Stimulated activated naive CD4-positive, alpha-beta T cell (primary cell): ENCODE measurements at regions not wholly inside any gene's neighbourhood (a gene's known extent, or its start where the extent isn't known, plus 50 kb on each side); places are given as distances from the start of the nearest gene placed in this dataset.
"Not testable (repeated sequence)": the region's sequence is repeated elsewhere in the genome, so short reads cannot be mapped to it uniquely, and the experiment has no call there.

Source experiments
- DNase-seq, 6 experiments: peaks; one replicate each; lab custom pipeline; 2025; lab: John Stamatoyannopoulos, UW

- DNase-seq = no peak
Observed at GRCh38 chr14:52202151-52202550, 65.3 kb upstream of the PTGDR start.

GRCh38 chr14:52190337-52190931, 77.1 kb upstream of the PTGDR start:
- DNase-seq = no peak

GRCh38 chr14:52189325-52189724, 78.2 kb upstream of the PTGDR start:
- DNase-seq = no peak

GRCh38 chr14:52188381-52188780, 79.1 kb upstream of the PTGDR start:
- DNase-seq = no peak

- no peak for DNase-seq
Observed at GRCh38 chr14:52185178-52185577, 82.3 kb upstream of the PTGDR start.

- no peak for DNase-seq
Observed at GRCh38 chr14:52182853-52183252, 84.6 kb upstream of the PTGDR start.

GRCh38 chr14:52179141-52179790, 88.2 kb upstream of the PTGDR start:
- no peak for DNase-seq

- peak in 2 of 6 experiments; percentile 2 to 11 for DNase-seq
Observed at GRCh38 chr14:52175982-52176502, 91.5 kb upstream of the PTGDR start.

GRCh38 chr14:52171932-52172331, 95.6 kb upstream of the PTGDR start:
- DNase-seq = not testable (repeated sequence)

GRCh38 chr14:52166822-52167221, 98.0 kb upstream of the NID2 start:
- DNase-seq = no peak

GRCh38 chr14:52155651-52156213, 86.9 kb upstream of the NID2 start:
- no peak for DNase-seq

GRCh38 chr14:52154992-52155650, 86.3 kb upstream of the NID2 start:
- DNase-seq = no peak

GRCh38 chr14:52153939-52154338, 85.1 kb upstream of the NID2 start:
- DNase-seq = no peak

- no peak for DNase-seq
Observed at GRCh38 chr14:52150162-52150561, 81.3 kb upstream of the NID2 start.

GRCh38 chr14:52148371-52148770, 79.5 kb upstream of the NID2 start:
- DNase-seq = no peak

GRCh38 chr14:52146504-52146903, 77.6 kb upstream of the NID2 start:
- DNase-seq = no peak

GRCh38 chr14:52144099-52144498, 75.2 kb upstream of the NID2 start:
- DNase-seq = not testable (repeated sequence)

GRCh38 chr14:52142504-52142903, 73.6 kb upstream of the NID2 start:
- DNase-seq = no peak

- DNase-seq = peak in 1 of 6 experiments; percentile 1
Observed at GRCh38 chr14:52131640-52132320, 62.9 kb upstream of the NID2 start.

GRCh38 chr14:52129721-52130120, 60.9 kb upstream of the NID2 start:
- DNase-seq = no peak

- DNase-seq = no peak
Observed at GRCh38 chr14:52125885-52126284, 57.0 kb upstream of the NID2 start.
